Transverse colon (tissue), 3 donors: ENCODE measurements at regions not wholly inside any gene's neighbourhood (a gene's known extent, or its start where the extent isn't known, plus 50 kb on each side); places are given as distances from the start of the nearest gene placed in this dataset.

ENCODE experiments used
- EP300 ChIP-seq: sonication (generic); formaldehyde crosslinking; IDR thresholded peaks from one replicate; pipeline ENCODE4 v1.6.1; 2017; ENCODE audit warnings: antibody characterized with exemption, low read depth
- TF ChIP-seq, protein P1 (sequence below), 5 experiments: fragments of 200-600 bp in 3 of 5; fragments of 450-650 bp in 2 of 5; sonication (generic) in 3 of 5; IDR thresholded peaks; 1 replicate in 2 of 5; 2 replicates in 3 of 5; pipeline ENCODE4 v1.5.1; 2016 to 2017; ENCODE audit warnings: antibody characterized with exemption in 5 of 5, inconsistent platforms in 3 of 5, mild to moderate bottlenecking in 2 of 5, moderate library complexity in 1 of 5

DNA sequence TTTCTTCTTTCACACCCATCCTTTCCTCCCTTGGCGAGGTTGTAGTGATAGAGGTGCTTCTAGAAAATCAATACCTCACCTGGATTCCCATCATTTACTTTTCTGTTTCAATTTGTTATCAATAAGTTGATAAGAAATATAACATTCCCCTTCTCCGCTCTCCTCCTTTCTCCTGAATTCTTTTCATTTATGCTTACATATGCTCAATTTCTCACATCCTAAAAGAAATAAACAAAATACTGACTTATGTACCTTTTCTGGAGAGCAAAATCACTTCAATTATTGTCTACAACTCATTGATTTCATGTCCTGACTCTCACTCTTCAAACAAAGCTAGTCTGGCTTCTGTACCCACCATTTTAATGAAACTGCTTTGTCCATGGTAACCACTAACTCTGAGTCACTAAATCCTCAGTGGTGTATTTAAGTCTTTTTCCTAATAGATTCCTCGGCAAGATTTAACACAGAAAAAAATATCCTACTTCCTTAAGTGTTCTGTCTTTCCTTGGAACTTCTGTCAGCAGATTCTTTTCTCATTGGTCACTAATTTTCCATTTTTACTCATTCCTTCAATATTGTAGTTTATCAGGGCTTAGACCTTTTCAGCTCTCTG lies 289.6 kb downstream of the RFPL4B start:
- TF ChIP-seq, protein P1, sequence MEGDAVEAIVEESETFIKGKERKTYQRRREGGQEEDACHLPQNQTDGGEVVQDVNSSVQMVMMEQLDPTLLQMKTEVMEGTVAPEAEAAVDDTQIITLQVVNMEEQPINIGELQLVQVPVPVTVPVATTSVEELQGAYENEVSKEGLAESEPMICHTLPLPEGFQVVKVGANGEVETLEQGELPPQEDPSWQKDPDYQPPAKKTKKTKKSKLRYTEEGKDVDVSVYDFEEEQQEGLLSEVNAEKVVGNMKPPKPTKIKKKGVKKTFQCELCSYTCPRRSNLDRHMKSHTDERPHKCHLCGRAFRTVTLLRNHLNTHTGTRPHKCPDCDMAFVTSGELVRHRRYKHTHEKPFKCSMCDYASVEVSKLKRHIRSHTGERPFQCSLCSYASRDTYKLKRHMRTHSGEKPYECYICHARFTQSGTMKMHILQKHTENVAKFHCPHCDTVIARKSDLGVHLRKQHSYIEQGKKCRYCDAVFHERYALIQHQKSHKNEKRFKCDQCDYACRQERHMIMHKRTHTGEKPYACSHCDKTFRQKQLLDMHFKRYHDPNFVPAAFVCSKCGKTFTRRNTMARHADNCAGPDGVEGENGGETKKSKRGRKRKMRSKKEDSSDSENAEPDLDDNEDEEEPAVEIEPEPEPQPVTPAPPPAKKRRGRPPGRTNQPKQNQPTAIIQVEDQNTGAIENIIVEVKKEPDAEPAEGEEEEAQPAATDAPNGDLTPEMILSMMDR (IDR thresholded peaks at IDR 0.05): no peak
- TF ChIP-seq EP300: no peak
